Esophagus squamous epithelium (tissue), 5 donors: ENCODE measurements at regions not wholly inside any gene's neighbourhood (a gene's known extent, or its start where the extent isn't known, plus 50 kb on each side); places are given as distances from the start of the nearest gene placed in this dataset.

Source experiments
- DNase-seq: peaks from one replicate; lab custom pipeline; 2025; lab: John Stamatoyannopoulos, UW
- H3K27ac ChIP-seq, 4 donors: fragments of 200-600 bp; sonication (generic); one replicate each; pipeline ENCODE4 v1.5.1; 2016 to 2019; ENCODE audit warnings: mild to moderate bottlenecking in 1 of 4
- H3K27me3 ChIP-seq, 4 donors: fragments of 200-600 bp; sonication (generic); 1 replicate in 3 of 4; 2 replicates in 1 of 4; pipeline versions ENCODE4 v1.5.1 to v1.6.0; 2017 to 2021; ENCODE audit warnings: antibody characterized with exemption in 1 of 4
- H3K36me3 ChIP-seq, 3 donors: fragments of 200-600 bp; sonication (generic); one replicate each; pipeline ENCODE4 v1.5.1; 2016 to 2019
- H3K4me1 ChIP-seq, 3 donors: fragments of 200-600 bp; sonication (generic); one replicate each; pipeline ENCODE4 v1.5.1; 2017 to 2019
- H3K4me3 ChIP-seq, 4 donors: fragments of 200-600 bp; sonication (generic); 1 replicate in 3 of 4; 2 replicates in 1 of 4; pipeline ENCODE4 v1.5.1; 2016 to 2019; ENCODE audit warnings: mild to moderate bottlenecking in 2 of 4, moderate library complexity in 1 of 4
- H3K9me3 ChIP-seq, 3 donors: fragments of 200-600 bp; sonication (generic); one replicate each; pipeline ENCODE4 v1.5.1; 2016 to 2019
- POLR2A ChIP-seq, 4 donors: fragments of 450-650 bp; IDR thresholded peaks; one replicate each; pipeline ENCODE4 v1.6.1; 2017; ENCODE audit warnings: antibody characterized with exemption in 4 of 4, mild to moderate bottlenecking in 4 of 4, moderate library complexity in 3 of 4
- WGBS, 2 donors: methylation state at CpG; one replicate each; pipeline ENCODE4 v1.1.5; 2018; 5-methylcytosine and 5-hydroxymethylcytosine counted together
- intact Hi-C: fragments of 100-400 bp; cut with DNase I; formaldehyde crosslinking; loops from one replicate; pipeline ENCODE4 v1.15.0; 2022
- TF ChIP-seq, protein P1 (sequence below), 6 experiments: fragments of 450-650 bp in 4 of 6; fragments of 200-600 bp in 2 of 6; sonication (generic) in 2 of 6; IDR thresholded peaks; one replicate each; pipeline ENCODE4 v1.5.1; 2016 to 2019; ENCODE audit warnings: antibody characterized with exemption in 6 of 6, mild to moderate bottlenecking in 4 of 6, moderate library complexity in 4 of 6
- donor health status: DM: yes; HTN: yes; CAD: no.

DNA sequence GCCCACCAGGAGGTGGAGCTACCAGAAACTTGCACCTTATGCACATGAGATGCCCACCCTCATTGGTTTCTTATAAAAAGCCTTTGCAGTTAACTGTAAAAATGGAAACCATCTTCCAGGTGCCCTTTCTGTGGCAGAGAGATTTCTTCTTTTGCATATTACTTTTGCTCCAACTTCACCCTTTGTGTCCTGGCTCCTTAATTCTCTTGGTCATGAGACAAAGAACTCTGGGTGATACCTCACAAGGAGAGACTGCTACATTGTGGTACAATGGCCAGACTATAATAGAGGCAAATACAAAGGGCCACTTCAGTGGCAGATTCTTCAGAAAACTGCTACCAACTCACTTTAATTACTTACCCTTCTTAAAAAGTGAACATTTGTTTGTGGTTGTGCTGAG is 76.4 kb upstream of the PTER start:
- Histone ChIP-seq H3K36me3 (no peaks in the 10 kb centered on the region), H3K4me3 (no peak overlapping the region), H3K4me1 (no peaks in the 10 kb centered on the region), H3K27ac (no peak overlapping the region), H3K9me3 (peaks cover 0 to 6% (median 0%) of the 10 kb centered on the region in 3 donors), H3K27me3 (no peaks in the 10 kb centered on the region)
- DNase-seq, result no peak
- TF ChIP-seq, protein P1, sequence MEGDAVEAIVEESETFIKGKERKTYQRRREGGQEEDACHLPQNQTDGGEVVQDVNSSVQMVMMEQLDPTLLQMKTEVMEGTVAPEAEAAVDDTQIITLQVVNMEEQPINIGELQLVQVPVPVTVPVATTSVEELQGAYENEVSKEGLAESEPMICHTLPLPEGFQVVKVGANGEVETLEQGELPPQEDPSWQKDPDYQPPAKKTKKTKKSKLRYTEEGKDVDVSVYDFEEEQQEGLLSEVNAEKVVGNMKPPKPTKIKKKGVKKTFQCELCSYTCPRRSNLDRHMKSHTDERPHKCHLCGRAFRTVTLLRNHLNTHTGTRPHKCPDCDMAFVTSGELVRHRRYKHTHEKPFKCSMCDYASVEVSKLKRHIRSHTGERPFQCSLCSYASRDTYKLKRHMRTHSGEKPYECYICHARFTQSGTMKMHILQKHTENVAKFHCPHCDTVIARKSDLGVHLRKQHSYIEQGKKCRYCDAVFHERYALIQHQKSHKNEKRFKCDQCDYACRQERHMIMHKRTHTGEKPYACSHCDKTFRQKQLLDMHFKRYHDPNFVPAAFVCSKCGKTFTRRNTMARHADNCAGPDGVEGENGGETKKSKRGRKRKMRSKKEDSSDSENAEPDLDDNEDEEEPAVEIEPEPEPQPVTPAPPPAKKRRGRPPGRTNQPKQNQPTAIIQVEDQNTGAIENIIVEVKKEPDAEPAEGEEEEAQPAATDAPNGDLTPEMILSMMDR (IDR thresholded peaks at IDR 0.05), result no peak
- no peak for TF ChIP-seq POLR2A (IDR thresholded peaks at IDR 0.05)
- intact Hi-C loops, result no loop called here

DNA sequence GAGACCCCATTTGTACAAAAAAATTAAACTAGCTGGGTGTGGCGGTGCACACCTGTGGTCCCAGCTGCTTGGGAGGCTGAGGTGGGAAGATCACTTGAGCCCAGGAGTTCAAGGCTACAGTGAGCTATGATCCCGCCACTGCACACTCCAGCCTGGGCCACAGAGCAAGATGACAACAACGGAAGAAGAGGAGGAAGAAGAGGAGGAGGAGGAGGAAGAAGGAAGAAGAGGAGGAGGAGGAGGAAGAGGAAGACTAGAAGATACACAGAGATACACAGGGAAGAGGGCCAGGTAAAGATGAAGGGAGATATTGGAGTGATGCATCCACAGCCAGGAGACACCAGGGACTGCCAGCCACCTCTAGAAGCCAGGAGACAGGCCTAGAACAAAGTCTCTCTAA is 75.7 kb upstream of the PTER start:
- no peaks in the 10 kb centered on the region for H3K27me3 ChIP-seq
- intact Hi-C loops, result no loop called here
- no peak for DNase-seq
- no peaks in the 10 kb centered on the region for H3K4me1 ChIP-seq
- no peak overlapping the region for H3K4me3 ChIP-seq
- TF ChIP-seq POLR2A (IDR thresholded peaks at IDR 0.05), result no peak
- TF ChIP-seq, protein P1 (IDR thresholded peaks at IDR 0.05), result no peak
- H3K9me3 ChIP-seq, result peaks cover 0 to 6% (median 0%) of the 10 kb centered on the region in 3 donors
- 77 to 83% methylated on average over 3 of the region's 3 CpGs for WGBS, 2 donors
- H3K27ac ChIP-seq, result no peak overlapping the region
- H3K36me3 ChIP-seq, result no peaks in the 10 kb centered on the region

DNA sequence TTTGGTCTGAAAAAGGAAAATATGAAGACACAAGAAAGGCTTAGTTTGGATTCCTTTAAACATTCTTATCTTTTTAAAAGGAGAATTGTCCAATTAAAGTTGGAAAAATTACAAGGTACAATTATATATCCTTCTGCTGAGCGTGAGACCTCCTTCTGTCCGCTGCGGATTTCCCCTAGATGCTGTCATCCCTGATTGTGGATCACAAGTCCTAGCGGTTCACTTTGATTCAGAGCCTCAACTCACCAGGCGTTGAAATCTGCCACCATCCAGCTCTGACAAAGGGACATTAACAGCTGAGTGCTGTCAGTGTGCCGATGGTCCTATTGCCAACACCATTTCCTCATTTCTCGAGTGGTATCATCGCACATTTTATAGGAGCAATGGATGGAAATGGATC is 73.1 kb upstream of the PTER start:
- Histone ChIP-seq H3K27me3 (peaks cover 0 to 3% (median 0%) of the 10 kb centered on the region in 4 donors), H3K4me1 (no peaks in the 10 kb centered on the region), H3K36me3 (no peaks in the 10 kb centered on the region), H3K4me3 (no peak overlapping the region), H3K9me3 (peaks cover 0 to 6% (median 0%) of the 10 kb centered on the region in 3 donors), H3K27ac (no peak overlapping the region)
- intact Hi-C loops, result no loop called here
- 86 to 88% methylated on average over 8 of the region's 8 CpGs for WGBS, 2 donors
- no peak for DNase-seq
- TF ChIP-seq, protein P1 (IDR thresholded peaks at IDR 0.05), result no peak
- no peak for TF ChIP-seq POLR2A (IDR thresholded peaks at IDR 0.05)

DNA sequence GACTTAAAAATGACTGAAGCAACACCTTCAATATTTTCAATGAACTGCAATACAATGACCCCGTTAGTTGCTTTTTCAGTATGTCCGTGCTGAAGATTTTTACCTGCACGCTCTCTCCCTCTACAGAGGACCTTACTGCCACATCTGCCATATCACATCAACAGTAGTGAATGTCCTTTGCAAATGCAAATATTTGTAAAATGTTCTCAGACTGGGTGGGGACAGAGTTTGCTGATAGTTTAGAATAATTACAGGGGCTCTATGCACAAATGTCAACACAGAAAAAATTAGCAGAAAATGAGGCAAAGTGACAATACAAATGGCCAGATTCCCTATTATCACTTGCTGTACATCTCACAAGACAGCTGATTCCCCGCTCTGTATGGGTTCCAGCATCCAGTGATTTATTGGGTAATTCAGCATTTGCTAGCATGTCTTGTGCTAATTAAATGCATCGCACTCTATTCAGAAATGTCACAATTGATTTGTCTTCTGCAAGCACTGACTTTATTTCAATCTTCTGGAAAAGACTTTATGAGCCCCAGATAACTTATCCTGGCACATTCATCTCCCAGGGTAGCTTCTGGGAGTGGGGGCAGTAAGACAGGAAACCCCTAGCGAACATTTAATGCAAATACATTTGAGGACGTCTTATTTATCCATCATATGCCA is 69.1 kb upstream of the PTER start:
- no peak overlapping the region for H3K27ac ChIP-seq
- intact Hi-C loops, result no loop called here
- H3K27me3 ChIP-seq, result peaks cover 0 to 3% (median 0%) of the 10 kb centered on the region in 4 donors
- H3K4me3 ChIP-seq, result no peak overlapping the region
- H3K4me1 ChIP-seq, result no peaks in the 10 kb centered on the region
- 49 to 61% methylated on average over 7 of the region's 7 CpGs for WGBS, 2 donors
- DNase-seq, result no peak
- H3K9me3 ChIP-seq, result no peaks in the 10 kb centered on the region
- H3K36me3 ChIP-seq, result no peaks in the 10 kb centered on the region
- TF ChIP-seq POLR2A (IDR thresholded peaks at IDR 0.05), result no peak
- TF ChIP-seq, protein P1 (IDR thresholded peaks at IDR 0.05), result no peak

DNA sequence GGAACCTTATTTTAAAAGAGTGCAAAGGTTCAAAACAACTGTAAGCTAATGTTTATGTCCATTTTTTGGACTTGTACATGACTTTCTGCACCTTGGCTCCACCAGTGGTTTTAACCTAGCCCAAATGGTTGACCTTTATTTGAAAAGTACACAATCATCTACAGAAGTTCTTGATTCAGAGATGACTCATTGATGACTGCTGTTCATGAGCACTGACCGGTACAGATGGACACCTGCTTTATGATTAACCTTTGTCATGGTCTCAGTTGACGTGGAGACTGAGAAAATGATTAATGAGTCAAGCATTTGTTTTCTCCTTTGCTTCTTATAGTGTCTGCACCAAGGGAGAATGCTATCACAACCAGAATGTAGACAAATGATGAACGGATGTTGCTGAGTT is 55.7 kb upstream of the PTER start:
- DNase-seq, result no peak
- no peaks in the 10 kb centered on the region for H3K27me3 ChIP-seq
- 55 to 65% methylated on average over 3 of the region's 3 CpGs for WGBS, 2 donors
- H3K4me1 ChIP-seq, result no peaks in the 10 kb centered on the region
- no peaks in the 10 kb centered on the region for H3K9me3 ChIP-seq
- H3K4me3 ChIP-seq, result no peak overlapping the region
- H3K27ac ChIP-seq, result no peak overlapping the region
- intact Hi-C loops, result no loop called here
- no peaks in the 10 kb centered on the region for H3K36me3 ChIP-seq
- no peak for TF ChIP-seq POLR2A (IDR thresholded peaks at IDR 0.05)
- TF ChIP-seq, protein P1 (IDR thresholded peaks at IDR 0.05), result no peak
